Sigmoid colon (tissue), 6 donors: ENCODE measurements at regions not wholly inside any gene's neighbourhood (a gene's known extent, or its start where the extent isn't known, plus 50 kb on each side); places are given as distances from the start of the nearest gene placed in this dataset.

Experiments used
- DNase-seq: peaks from one replicate; pipeline ENCODE4 v3.0.0-alpha.2; 2019
- H3K27ac ChIP-seq, 4 donors: fragments of 200-600 bp; sonication (generic); one replicate each; pipeline ENCODE4 v1.5.1; 2016 to 2019; ENCODE audit warnings: mild to moderate bottlenecking in 1 of 4
- H3K27me3 ChIP-seq, 3 donors: fragments of 200-600 bp; sonication (generic); one replicate each; pipeline ENCODE4 v1.5.1; 2019; ENCODE audit warnings: mild to moderate bottlenecking in 1 of 3
- H3K36me3 ChIP-seq, 4 donors: fragments of 200-600 bp; sonication (generic); one replicate each; pipeline ENCODE4 v1.5.1; 2016 to 2019
- H3K4me1 ChIP-seq, 4 donors: fragments of 200-600 bp; sonication (generic); one replicate each; pipeline ENCODE4 v1.5.1; 2017 to 2019
- H3K4me3 ChIP-seq, 4 donors: fragments of 200-600 bp; sonication (generic); one replicate each; pipeline ENCODE4 v1.5.1; 2017 to 2019; ENCODE audit warnings: mild to moderate bottlenecking in 2 of 4, moderate library complexity in 1 of 4
- H3K9me3 ChIP-seq, 4 donors: fragments of 200-600 bp in 3 of 4; sonication (generic) in 3 of 4; one replicate each; pipeline versions ENCODE4 v1.5.1 to v1.6.1; 2013 to 2019
- CTCF ChIP-seq, 4 experiments: fragments of 450-650 bp in 3 of 4; fragments of 200-600 bp in 1 of 4; IDR thresholded peaks; one replicate each; pipeline ENCODE4 v1.5.1; 2016 to 2019; ENCODE audit warnings: antibody characterized with exemption in 4 of 4, mild to moderate bottlenecking in 3 of 4, moderate library complexity in 2 of 4
- EP300 ChIP-seq, 4 donors: sonication (generic); formaldehyde crosslinking; IDR thresholded peaks; one replicate each; pipeline ENCODE4 v1.6.1; 2017; ENCODE audit warnings: antibody characterized with exemption in 4 of 4
- POLR2A ChIP-seq, 2 donors: fragments of 450-650 bp; IDR thresholded peaks; one replicate each; pipeline ENCODE4 v1.6.1; 2016; ENCODE audit warnings: antibody characterized with exemption in 2 of 2, mild to moderate bottlenecking in 2 of 2, moderate library complexity in 2 of 2
- POLR2AphosphoS5 ChIP-seq, 4 donors: sonication (generic); formaldehyde crosslinking; IDR thresholded peaks; one replicate each; pipeline ENCODE4 v1.6.1; 2017; ENCODE audit warnings: antibody characterized with exemption in 4 of 4
- WGBS, 2 donors: extraction: QIAGEN DNeasy Blood & Tissue Kit; methylation state at CpG; one replicate each; pipeline ENCODE4 v1.1.7; 2013; 5-methylcytosine and 5-hydroxymethylcytosine counted together
- intact Hi-C: fragments of 100-400 bp; cut with DNase I; formaldehyde crosslinking; loops from one replicate; pipeline ENCODE4 v1.15.1; 2023
- donor health status: healthy with polysubstance abuse.
- donor health status: healthy.

GRCh38 chr10:78550716-78551115 is 517.1 kb downstream of the RPS24 start:
- intact Hi-C loops: loop anchor here (5.0 kb wide), 1 partner anchor 517 kb away; the partner anchor contains the start of gene ZMIZ1
- no peak for DNase-seq
- Histone ChIP-seq H3K36me3 (no peaks in the 10 kb centered on the region), H3K27me3 (no peaks in the 10 kb centered on the region), H3K4me3 (no peak overlapping the region), H3K27ac (peak overlapping the region in 3 of 4 donors; percentile 81 to 86 (median 81)), H3K4me1 (peaks cover 0 to 45% (median 38%) of the 10 kb centered on the region in 4 donors), H3K9me3 (no peaks in the 10 kb centered on the region)
- no peak for TF ChIP-seq EP300 (IDR thresholded peaks at IDR 0.05)
- TF ChIP-seq POLR2A (IDR thresholded peaks at IDR 0.05): no peak
- no peak for TF ChIP-seq POLR2AphosphoS5 (IDR thresholded peaks at IDR 0.05)
- TF ChIP-seq CTCF (IDR thresholded peaks at IDR 0.05): no peak
- WGBS, 2 donors: 92 to 94% methylated on average over 4 of the region's 4 CpGs

- 69 to 92% methylated on average over 10 of the region's 10 CpGs for WGBS, 2 donors
- H3K4me3 ChIP-seq: no peak overlapping the region
- H3K27me3 ChIP-seq: no peaks in the 10 kb centered on the region
- TF ChIP-seq POLR2A (IDR thresholded peaks at IDR 0.05) (no peak), POLR2AphosphoS5 (IDR thresholded peaks at IDR 0.05) (no peak), EP300 (IDR thresholded peaks at IDR 0.05) (no peak), CTCF (IDR thresholded peaks at IDR 0.05) (no peak)
- no peaks in the 10 kb centered on the region for H3K9me3 ChIP-seq
- H3K36me3 ChIP-seq: no peaks in the 10 kb centered on the region
- no peak for DNase-seq
- intact Hi-C loops: loop anchor here (5.0 kb wide), 1 partner anchor 516 kb away; the partner anchor contains the start of gene ZMIZ1
- peaks cover 0 to 45% (median 38%) of the 10 kb centered on the region in 4 donors for H3K4me1 ChIP-seq
- H3K27ac ChIP-seq: peak overlapping the region; percentile 75 to 86 (median 81)
Observed at GRCh38 chr10:78551184-78552005, 517.4 kb upstream of the ZMIZ1 start.

- Histone ChIP-seq H3K27me3 (no peaks in the 10 kb centered on the region), H3K36me3 (no peaks in the 10 kb centered on the region), H3K4me3 (no peak overlapping the region), H3K4me1 (peaks cover 0 to 45% (median 38%) of the 10 kb centered on the region in 4 donors), H3K9me3 (no peaks in the 10 kb centered on the region), H3K27ac (peak overlapping the region; percentile 75 to 86 (median 81))
- DNase-seq: peak; percentile 95
- TF ChIP-seq CTCF (IDR thresholded peaks at IDR 0.05) (no peak), POLR2AphosphoS5 (IDR thresholded peaks at IDR 0.05) (peak; percentile 24 to 76 (median 68)), EP300 (IDR thresholded peaks at IDR 0.05) (no peak)
- WGBS, 2 donors: 62 to 73% methylated on average over 7 of the region's 7 CpGs
- intact Hi-C loops: loop anchor here (5.0 kb wide), 1 partner anchor 515 kb away; the partner anchor contains the start of gene ZMIZ1
Observed at GRCh38 chr10:78552261-78552811, 516.4 kb upstream of the ZMIZ1 start.

DNA sequence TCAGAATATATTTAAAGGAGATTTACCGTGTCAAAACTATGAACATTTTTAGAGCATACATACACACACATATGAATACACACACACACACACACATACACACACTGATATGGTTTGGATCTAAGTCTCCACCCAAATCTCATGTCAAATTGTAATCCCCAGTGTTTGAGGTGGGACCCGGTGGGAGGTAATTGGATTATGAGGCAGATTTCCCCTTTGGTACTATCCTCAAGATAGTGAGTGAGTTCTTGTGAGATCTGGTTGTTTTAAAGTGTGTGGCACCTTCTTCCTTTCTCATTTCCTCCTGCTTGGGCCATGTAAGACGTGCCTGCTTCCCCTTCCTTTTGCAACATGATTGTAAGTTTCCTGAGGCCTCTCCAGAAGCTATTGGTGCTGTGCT is 515.0 kb upstream of the ZMIZ1 start:
- Histone ChIP-seq H3K27ac (no peak overlapping the region), H3K36me3 (no peaks in the 10 kb centered on the region), H3K9me3 (no peaks in the 10 kb centered on the region), H3K4me1 (peaks cover 0 to 45% (median 38%) of the 10 kb centered on the region in 4 donors), H3K27me3 (no peaks in the 10 kb centered on the region), H3K4me3 (no peak overlapping the region)
- TF ChIP-seq CTCF (IDR thresholded peaks at IDR 0.05): no peak
- TF ChIP-seq POLR2A (IDR thresholded peaks at IDR 0.05): no peak
- TF ChIP-seq EP300 (IDR thresholded peaks at IDR 0.05): no peak
- TF ChIP-seq POLR2AphosphoS5 (IDR thresholded peaks at IDR 0.05): no peak
- no peak for DNase-seq
- 82 to 91% methylated on average over 3 of the region's 3 CpGs for WGBS, 2 donors
- intact Hi-C loops: loop anchor here (5.0 kb wide), 1 partner anchor 514 kb away; the partner anchor contains the start of gene ZMIZ1
